Fibroblast of gingiva (primary cell): ENCODE measurements at regions not wholly inside any gene's neighbourhood (a gene's known extent, or its start where the extent isn't known, plus 50 kb on each side); places are given as distances from the start of the nearest gene placed in this dataset.

ENCODE experiments used
- DNase-seq: peaks from one replicate; pipeline ENCODE4 v3.0.0-alpha.2; 2011; ENCODE audit warnings: low read depth

DNA sequence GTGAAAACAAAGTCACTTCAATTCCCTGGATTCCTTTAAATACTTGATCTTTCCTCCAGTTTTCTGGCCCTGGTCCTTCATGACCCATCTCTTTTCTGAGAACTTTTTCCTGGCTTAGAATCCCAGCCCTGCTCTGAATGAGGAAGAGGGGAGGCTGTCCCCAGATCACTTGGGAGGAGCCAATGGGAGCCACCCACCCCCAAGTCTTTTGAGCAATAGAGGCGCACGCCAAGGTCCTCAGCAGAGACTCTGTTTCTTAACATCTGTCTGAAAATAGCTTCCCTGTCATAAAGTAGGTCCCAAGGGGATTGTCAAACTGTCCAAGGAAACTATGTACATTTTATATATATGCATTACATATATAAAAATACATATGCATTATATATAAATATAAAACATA lies 126.8 kb downstream of the ADRA2A start:
- no peak for DNase-seq

DNA sequence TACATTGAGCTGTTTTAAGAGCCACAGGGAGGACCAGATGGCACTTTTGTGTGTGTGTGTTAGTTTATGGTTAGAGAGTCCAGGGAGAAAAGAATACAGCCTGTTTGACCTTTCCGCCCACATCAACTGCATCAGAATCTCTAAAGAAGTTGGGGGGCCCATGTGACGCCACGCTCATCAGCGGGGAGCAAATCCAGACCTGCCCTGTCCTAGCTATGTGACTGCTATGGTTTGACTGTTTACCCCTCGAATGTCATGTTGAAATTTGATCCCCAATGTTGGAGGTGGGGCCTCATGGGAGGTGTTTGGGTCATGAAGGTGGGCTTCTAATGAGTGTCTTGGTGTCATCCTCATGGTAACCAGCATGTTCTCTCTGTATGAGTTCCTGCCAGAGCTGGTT lies 128.0 kb downstream of the ADRA2A start:
- DNase-seq: no peak

DNA sequence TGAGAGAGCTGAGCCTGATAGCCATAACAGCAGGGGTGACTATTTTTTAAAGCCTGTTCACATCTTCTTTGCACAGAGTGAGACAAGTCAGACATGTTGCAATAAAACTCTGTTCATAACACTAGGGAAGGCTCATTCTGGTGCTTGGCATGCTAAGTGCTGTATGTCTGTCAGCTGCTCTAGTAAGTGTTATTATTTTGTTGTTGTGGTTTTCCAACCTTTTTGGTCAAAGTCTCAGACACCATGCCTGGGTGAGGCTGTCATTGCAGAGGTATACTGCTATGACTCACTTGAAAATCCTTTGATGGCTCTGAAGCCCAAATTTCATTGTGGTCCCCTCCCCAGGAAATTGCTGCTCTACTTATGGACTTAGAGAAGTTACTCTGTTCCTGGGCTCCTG lies 129.7 kb downstream of the ADRA2A start:
- DNase-seq: no peak

DNA sequence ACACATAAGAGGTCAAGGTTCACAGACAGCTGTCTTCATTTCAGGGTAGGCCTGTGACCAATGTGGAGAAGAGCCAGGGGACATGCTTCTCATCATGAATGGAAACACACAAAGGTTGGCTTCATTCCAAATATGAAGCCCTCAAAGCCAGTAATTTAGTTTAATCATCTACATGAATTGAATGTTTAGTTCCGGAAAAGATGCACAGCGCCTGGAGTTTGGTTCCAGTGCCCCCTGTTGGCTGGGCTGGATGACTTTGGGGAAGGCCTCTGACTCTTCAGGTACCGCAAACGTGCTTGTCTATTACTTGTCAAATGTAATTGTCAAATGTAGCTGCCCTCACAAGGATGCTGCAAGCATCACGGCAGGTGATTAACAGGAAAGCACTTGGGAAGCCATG lies 130.7 kb downstream of the ADRA2A start:
- DNase-seq: no peak

DNA sequence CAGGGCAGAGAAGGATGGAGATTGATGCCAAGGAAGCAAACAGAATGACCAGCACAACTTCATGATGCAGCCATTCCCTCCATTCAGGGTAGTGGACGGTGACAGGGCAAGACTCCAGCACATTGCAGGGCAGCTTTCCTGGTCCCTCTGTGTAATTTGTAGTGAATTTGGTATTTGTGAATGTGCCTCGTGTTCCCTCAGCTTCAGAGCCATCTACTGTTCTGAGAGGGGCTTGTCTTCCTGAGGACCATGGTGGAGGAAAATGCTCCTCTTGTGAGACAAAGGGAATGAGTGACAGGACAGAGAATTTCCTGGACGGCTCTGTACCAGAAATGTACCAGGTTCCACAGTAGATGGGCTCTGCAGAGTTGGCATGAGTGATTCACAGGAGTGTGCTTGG lies 132.1 kb downstream of the ADRA2A start:
- no peak for DNase-seq

DNA sequence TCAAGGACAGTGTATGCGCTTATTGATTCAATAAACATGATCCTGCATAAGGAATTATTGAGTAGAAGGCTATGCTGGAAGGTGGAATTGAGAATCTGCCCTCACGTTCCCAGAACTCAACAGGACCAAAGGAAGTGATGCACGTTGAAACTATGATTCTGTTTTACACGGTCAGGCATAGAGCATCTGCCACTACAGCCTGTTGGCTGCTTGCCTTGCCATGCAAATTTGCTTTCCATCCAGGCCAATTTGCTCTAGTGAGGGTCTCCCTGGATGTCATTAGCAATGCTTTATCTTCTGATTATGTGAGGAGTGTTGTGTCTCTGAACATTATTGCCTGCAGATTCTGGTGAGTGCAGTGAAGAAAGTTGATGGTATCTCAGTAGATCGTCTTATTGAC lies 132.9 kb downstream of the ADRA2A start:
- DNase-seq: no peak

DNA sequence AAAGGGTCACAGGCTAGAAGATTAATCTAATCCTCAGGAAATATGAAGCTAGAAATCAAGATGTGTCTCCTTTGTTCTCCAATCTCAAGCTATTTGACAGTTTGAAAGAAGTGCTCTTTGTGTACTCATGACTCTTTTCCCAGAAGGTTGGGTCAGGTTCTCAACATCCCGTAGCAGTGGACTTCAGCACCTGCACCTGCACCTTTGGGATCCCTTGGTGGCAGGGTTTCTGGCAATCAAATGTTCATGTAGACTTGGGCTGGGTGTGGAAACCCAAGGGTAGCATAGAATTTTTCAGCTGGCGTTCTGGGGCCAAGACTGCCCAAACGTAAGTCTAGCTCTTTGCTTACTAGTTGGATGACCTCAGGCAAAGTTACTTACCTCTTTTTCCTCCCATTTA lies 134.4 kb downstream of the ADRA2A start:
- DNase-seq: no peak

DNA sequence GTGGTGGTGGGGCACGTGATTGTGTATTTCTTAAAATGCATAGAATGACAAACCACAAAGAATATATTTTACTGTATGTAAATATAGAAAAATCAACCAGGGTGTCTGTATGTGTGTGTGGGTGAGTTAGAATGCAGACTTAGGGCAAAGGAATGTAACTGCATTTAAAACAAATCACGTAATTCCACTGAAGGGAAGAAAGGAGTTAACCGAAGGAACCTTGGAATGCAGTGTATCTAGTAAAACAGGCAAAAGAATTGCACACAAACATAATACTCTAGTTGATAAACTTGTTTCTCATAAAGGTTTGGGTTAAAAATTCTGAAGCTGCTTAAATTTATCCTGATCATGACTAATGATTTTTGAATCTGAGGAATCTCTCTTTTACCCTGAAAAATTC lies 134.9 kb downstream of the ADRA2A start:
- DNase-seq: no peak

DNA sequence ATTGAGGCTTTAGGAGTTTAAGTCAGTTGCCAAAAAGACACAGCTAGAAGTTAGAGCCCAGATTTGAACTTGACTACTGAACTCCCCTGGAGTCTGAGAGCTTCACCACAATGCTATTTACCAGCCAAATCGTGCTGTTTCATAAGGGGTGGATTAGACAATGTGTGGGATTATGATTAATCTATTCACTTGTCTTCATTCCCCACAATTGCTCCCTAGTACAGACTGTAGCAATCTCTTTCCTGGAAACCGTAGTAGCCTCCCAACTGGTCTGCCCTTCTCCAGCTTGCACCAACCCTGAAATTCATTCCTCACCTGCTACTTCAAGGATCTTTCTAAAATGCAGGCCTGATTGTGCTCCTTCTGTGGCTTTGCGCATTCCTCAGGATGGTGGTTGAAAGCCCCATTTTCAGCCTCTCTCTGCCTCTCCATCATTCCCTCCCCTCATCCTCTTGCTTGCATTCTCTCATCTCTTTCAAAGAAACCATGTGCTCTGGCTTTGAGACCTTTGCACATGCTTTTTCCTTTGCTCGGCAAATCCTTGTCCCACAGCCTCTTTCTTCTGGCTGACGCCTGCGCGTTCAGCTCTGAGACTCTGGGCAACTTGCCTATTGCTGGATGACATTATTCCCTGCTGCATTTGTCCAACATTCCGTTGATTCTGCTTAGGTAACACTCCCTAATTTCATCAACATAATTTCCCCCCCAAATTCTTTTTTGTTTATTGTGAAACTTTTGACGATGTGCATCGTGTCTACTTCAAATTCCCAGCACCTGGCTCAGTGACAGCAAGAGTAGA lies 145.1 kb downstream of the ADRA2A start:
- DNase-seq: no peak

DNA sequence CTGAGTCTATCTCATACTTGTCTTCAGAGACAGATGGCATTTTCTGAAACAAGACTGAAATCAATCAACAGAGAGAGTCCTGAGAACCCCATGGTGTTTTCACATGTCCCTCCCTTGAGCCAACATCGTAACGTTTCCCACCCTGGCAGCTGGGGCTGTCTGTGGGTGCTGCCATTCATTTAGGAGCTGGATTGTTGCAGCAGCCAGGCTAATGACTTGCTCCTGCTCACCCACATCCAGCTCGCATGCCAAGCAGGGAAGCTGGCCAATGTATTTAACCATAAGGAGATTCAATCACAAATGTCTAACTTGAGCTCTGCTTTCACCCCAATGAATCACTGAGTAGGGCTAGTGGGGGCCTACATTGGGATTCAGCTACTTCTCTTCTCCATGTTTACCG lies 146.1 kb downstream of the ADRA2A start:
- DNase-seq: no peak

DNA sequence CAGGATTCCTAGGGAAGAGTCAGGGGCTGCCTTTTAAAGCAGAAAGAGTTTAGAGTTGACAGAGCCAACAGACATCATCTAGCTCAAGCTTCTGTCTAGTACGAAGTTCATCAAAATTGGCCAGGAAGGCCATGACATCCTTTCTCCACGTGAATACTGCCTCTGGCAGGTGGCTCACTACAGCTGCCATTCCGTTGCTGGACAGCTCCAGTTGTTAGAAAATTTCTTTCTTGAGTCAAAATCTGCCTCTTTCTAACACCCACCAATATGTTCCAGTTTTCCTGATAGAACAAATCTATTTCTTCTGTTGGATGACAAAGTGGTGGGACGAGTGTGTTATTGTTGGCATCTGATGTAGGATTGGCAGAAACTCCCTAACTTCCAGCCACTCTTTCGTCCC lies 154.9 kb downstream of the ADRA2A start:
- no peak for DNase-seq

DNA sequence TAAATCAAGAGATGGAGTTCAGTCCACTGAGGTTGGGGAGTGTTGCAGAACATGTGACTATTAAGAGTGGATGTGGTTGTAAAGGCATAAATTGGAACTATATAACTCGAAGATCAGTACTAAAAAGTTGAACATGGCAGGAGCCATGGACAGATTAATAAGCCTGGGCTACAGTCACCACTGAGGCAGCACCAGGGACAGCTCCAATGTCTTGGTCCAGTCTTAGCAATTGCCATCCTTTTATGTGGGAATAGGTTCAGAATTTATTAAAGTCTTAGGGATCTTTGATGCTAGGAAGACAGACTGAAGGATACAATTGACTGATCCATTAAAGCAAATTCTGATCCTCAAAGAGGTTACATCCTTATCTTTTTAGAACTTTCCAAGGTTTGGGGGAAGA lies 156.6 kb downstream of the ADRA2A start:
- no peak for DNase-seq

DNA sequence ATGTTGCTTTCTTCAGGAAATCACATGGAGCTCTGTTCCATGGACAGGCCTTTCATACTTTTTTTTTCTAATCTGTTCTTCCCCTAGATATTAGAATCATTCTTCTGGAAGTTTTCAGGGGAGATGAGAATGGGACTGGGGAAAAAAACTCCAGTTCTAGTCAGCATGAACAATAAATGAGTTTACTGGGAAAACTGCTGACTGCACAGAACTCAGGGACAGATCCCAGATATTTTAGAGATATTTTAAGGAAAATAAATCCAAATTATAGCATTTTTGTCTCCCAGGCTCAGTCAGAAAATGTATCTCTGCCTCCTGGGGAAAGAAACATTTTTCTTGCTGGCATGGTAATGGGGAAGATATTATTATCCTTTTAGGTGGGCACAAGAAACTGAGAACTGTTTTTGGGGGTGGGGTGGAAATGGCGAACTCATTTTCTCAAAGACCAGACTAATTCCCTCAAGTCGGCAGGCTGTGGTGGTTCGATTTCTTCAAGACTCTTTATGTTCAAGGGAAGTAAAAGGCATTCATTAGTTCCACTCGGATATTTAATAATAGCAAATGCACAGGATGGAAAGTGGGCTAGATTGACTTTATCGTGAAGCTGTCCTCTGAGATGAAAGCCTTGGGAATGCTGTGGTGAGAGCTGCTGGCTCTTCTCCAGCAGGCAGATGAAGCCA lies 157.5 kb downstream of the ADRA2A start:
- no peak for DNase-seq

DNA sequence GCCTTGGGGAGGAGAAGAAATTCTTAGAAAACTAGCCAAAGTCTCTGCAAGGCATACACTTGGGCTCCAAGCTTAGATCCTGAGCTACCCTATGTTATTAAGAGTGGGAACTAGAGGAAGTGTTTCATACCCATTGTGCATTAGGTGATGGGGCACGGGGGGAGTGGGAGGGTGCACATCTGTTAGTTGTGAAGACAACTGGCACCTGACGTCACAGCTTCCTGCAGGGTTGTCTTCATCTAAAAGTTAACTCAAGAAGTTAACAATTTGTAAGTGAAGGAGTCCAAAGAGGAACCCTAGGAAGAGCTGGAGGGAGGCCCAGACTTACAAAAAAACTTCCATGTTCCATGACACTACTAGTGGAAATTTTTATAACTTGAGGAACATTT lies 158.1 kb downstream of the ADRA2A start:
- DNase-seq: no peak

DNA sequence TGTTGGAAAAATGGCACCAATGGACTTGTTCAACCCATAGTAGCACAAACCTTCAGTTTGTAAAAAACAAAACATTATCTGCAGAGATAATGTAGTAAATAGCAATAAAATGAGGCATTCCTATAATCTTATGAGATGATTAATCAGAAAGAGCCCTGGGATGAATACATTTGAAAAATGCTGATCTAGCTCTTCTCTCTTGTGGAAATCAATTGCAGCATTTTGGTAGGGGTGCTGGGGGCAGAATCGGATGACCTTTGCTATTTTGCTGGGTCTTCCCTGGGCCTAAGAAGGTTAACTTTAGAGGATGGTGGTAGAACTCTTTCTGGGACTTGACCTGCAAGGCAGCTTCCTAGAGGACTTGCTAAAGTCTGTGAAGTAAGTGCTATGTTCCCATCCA lies 163.5 kb downstream of the ADRA2A start:
- DNase-seq: no peak

DNA sequence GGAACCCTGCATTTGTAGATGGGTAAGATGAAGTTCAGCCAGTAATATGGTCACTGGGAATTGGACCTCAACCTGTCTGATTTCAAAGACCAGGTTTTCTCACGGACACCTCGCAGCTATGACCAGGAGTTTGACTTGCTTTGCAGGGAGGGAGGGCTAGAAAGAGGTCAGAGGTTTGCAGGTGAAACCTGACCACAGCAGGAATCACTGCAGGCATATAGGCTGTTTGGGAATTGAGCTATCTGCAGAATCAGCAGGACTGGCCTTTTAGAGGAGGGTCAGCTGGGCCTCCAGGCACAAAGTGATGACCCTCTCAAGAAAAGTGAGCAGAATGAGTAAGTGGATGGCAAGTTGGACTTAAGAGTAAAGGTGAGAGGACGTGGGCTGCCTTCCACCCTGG lies 166.3 kb downstream of the ADRA2A start:
- no peak for DNase-seq

DNA sequence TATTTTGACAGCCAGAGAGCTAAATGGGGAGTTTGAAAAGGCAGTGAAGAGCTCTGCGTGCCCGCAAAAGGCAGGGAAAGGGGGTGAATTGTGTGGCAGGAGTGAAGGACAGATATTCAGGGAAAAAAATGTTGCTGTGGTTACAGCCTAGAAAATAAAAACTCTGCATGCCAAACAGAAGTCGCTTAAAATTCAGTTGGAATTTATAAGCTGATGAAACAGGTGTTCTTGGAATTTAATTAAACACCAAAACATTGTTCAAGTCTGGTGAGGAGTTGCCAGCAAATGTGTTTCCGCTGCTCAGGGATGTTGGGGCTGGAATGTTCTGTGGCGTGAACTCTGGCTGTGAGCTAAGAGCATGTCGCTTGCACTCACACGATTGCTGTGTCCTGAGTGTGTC lies 169.3 kb downstream of the ADRA2A start:
- no peak for DNase-seq

DNA sequence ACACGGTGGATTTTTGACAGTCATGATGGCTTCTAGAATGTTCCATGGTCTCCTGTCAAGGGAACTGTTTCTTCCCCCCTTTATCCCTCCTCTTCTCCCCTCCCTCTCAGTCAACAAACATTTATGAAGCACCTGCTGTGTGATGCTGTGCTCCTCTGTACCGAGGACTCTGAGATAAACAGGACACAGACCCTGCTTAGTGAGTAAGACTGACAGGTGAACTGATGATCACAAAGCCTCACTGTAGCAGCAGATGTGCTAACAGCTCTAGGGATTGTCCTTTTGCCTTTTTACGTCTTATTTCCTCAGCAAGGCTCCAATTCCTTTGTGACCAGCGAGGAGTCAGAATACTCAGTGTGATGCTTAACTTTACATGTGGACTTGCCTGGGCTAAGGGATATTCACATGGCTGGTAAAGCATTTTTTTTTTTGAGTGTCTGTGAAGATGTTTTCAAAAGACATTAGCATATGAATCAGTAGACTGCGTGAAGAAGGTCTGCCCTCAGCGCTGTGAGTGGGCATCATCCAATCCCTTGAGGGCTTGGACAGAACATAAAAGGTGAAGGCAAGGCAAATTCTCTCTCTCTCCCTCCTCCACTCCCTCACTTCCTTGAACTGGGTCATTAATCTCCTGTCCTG lies 170.1 kb downstream of the ADRA2A start:
- no peak for DNase-seq

DNA sequence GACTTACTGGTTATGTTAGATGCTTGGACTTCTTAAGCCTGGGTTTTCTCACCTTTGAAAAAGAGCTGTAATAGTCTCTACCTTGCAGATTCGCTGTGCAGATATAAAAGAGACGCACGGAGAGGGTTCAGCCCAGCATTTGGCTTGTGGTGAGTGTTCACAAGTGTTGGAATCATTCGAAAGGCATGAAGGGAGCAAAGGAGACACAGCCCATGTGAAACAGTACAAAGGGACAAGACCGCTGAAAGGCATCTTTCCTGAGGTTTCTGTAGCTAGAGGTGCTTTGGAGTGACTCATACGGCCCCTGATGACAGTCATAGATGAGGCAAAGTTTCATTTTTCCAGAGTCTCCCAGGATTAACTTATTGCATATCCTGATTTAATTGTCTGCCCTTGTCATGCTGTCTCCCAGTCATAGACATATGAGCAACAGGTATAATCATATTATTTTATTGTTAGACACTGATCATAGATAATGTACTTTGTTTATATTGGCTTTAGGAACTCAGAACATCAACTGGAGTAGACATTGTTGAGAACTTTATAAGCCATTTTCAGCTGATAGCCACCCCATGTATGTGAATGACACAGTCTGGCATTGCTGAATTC lies 171.1 kb downstream of the ADRA2A start:
- DNase-seq: no peak

DNA sequence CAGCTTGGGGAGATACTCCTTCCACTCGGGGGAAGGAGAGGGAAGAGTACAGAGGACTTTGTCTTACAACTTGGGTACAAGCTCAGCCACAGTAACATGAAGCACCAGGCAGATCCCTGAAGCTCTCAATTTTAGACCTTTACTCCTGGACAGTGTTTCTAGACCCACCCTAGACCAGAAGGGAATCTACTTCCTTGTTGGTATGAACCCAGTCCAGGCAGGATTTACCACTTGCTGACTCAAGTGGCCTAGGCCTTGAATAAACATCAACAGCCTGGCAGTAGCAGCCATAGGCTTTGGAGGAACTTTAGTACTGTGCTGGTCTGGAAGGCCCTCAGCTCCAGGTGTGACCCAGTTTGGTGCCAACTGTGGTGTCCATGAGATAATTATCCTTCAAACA lies 173.1 kb downstream of the ADRA2A start:
- no peak for DNase-seq

DNA sequence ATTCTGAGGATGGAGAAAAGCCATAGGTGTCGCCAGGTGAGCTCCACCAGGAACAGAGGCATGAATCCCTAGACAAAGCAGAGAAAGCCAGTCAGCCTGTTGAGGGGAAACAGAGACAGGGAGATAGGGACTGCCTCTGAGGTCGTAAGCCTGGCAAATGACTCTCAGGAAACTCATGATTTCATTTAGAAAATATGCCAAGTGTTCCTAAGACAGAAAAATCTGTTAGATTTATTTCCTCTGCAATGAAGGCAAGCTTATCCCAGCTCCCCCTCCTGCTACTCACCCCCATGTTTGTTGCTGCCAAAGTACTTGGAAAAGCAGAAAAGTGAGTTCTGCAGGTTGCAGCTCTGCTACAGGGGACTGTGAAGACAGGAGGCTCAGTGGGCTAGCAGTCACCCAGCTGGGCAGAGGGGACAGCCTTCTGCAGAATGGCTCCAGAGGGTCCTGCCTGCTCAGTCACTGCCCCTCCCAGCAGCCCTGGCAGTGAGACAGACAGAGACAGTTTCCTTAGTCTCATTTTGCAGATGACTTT lies 184.3 kb downstream of the ADRA2A start:
- no peak for DNase-seq

DNA sequence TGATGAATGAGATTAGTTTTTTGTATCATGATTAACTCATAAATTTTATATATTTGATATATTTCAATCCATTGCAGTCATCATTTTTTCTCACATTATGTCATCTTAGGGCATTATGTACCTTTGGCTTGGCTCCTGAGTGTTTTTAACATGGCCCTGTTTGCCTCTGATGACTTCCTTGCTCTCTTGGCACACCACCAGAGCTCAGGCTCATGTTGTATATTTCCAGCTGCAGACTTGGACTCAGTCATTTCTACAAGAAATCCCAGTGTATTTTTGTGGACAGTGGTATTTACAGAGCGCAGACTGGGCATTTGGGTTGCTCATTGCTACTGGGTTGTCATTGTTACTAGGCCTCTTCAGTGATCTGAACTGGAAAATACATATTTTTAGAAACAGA lies 188.5 kb downstream of the ADRA2A start:
- DNase-seq: no peak

DNA sequence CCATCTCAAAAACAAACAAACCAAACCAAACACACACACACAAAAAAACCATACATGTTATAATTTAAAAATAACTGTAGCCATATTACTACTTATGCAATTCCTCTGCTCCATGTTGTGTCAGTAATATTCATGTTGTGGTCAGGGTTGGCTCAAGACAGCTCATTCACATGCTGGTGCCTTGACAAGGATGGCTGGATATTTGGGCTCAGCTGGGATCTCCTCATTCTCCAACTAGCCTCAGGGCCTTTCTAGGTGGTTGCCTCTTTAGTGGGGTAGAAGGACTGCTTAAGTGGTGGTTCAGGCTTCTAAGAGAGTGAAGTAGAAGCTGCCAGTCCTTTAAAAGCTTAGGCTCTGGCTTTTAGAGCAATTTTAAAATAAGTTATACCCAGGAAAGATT lies 189.3 kb downstream of the ADRA2A start:
- DNase-seq: no peak
